ENCODE measurements at regions not wholly inside any gene's neighbourhood (a gene's known extent, or its start where the extent isn't known, plus 50 kb on each side); places are given as distances from the start of the nearest gene placed in this dataset.
A peak's percentile ranks its signal among the peaks of the same experiment; 100 is the strongest.

GRCh38 chr10:4294271-4294670, 509.3 kb upstream of the KLF6 start:
- Histone ChIP-seq H4K20me1 (ENCODE audit: low read length) (no peaks in the 10 kb centered on the region), H3F3A (ENCODE audit: low read length, unreplicated experiment) (no peaks in the 10 kb centered on the region), H3K4me1 (ENCODE audit: insufficient read depth, low read length) (no peaks in the 10 kb centered on the region; the same call in 1 of the 2 replicates), H3K36me3 (ENCODE audit: low read depth, low read length) (no peaks in the 10 kb centered on the region), H3K9me3 (ENCODE audit: low read length) (no peaks in the 10 kb centered on the region), H3K9ac (ENCODE audit: low read length) (no peak overlapping the region), H3K79me2 (ENCODE audit: low read length) (no peaks in the 10 kb centered on the region), H3K27me3 (ENCODE audit: low read length) (no peaks in the 10 kb centered on the region), H3K4me3 (ENCODE audit: low read length) (no peak overlapping the region), H3K9me2 (replicated peaks; ENCODE audit: low read length) (no peaks in the 10 kb centered on the region), H3K4me2 (ENCODE audit: low read length) (no peak overlapping the region), H2AFZ (ENCODE audit: low read length) (no peak overlapping the region), H3K27ac (ENCODE audit: low read length) (no peak overlapping the region)
- intact Hi-C loops (cut with micrococcal nuclease), result no loop called here
- BruUV-seq (replicated peaks), result no TSS peak
- CTCF ChIA-PET, result no interaction called here
- TF ChIP-seq EZH2phosphoT487 (IDR thresholded peaks at IDR 0.05; ENCODE audit: borderline replicate concordance, low read length) (no peak), CTCF (conservative IDR thresholded peaks at IDR 0.05; ENCODE audit: low read depth, low read length) (no peak), EZH2 (IDR thresholded peaks at IDR 0.05; ENCODE audit: low read length, unreplicated experiment) (no peak)
- POLR2A ChIA-PET (ENCODE audit: unreplicated experiment), result no interaction called here
- ATAC-seq, result peak; percentile 87
- DNase-seq, result peak; percentile 37

- no peak for DNase-seq
- H3K9me3 ChIP-seq (ENCODE audit: low read length), result no peaks in the 10 kb centered on the region
- no peaks in the 10 kb centered on the region for H3K9me2 ChIP-seq (replicated peaks; ENCODE audit: low read length)
- H3K4me3 ChIP-seq (ENCODE audit: low read length), result no peak overlapping the region
- H3K9ac ChIP-seq (ENCODE audit: low read length), result no peak overlapping the region
- no peaks in the 10 kb centered on the region for H3K27me3 ChIP-seq (ENCODE audit: low read length)
- intact Hi-C loops (cut with micrococcal nuclease), result no loop called here
- no peak overlapping the region for H3K4me2 ChIP-seq (ENCODE audit: low read length)
- POLR2A ChIA-PET (ENCODE audit: unreplicated experiment), result no interaction called here
- BruUV-seq (replicated peaks), result no TSS peak
- no peak for ATAC-seq
- CTCF ChIA-PET, result no interaction called here
- H3F3A ChIP-seq (ENCODE audit: low read length, unreplicated experiment), result no peaks in the 10 kb centered on the region
- no peaks in the 10 kb centered on the region for H4K20me1 ChIP-seq (ENCODE audit: low read length)
- no peak for TF ChIP-seq EZH2phosphoT487 (IDR thresholded peaks at IDR 0.05; ENCODE audit: borderline replicate concordance, low read length)
- no peak for TF ChIP-seq EZH2 (IDR thresholded peaks at IDR 0.05; ENCODE audit: low read length, unreplicated experiment)
- no peak for TF ChIP-seq CTCF (conservative IDR thresholded peaks at IDR 0.05; ENCODE audit: low read depth, low read length)
- no peaks in the 10 kb centered on the region; the same call in 1 of the 2 replicates for H3K4me1 ChIP-seq (ENCODE audit: insufficient read depth, low read length)
- H2AFZ ChIP-seq (ENCODE audit: low read length), result no peak overlapping the region
- no peaks in the 10 kb centered on the region for H3K36me3 ChIP-seq (ENCODE audit: low read depth, low read length)
- H3K79me2 ChIP-seq (ENCODE audit: low read length), result no peaks in the 10 kb centered on the region
- H3K27ac ChIP-seq (ENCODE audit: low read length), result no peak overlapping the region
Observed at GRCh38 chr10:4291990-4292389, 507.0 kb upstream of the KLF6 start.

- H3K4me1 ChIP-seq (ENCODE audit: insufficient read depth, low read length), result peaks cover 22% of the 10 kb centered on the region
- TF ChIP-seq EZH2 (IDR thresholded peaks at IDR 0.05; ENCODE audit: low read length, unreplicated experiment), result no peak
- no peak for TF ChIP-seq CTCF (conservative IDR thresholded peaks at IDR 0.05; ENCODE audit: low read depth, low read length)
- no peak for TF ChIP-seq EZH2phosphoT487 (IDR thresholded peaks at IDR 0.05; ENCODE audit: borderline replicate concordance, low read length)
- no peaks in the 10 kb centered on the region for H3K9me2 ChIP-seq (replicated peaks; ENCODE audit: low read length)
- no peaks in the 10 kb centered on the region for H4K20me1 ChIP-seq (ENCODE audit: low read length)
- no peaks in the 10 kb centered on the region for H3K27me3 ChIP-seq (ENCODE audit: low read length)
- no peak for ATAC-seq
- POLR2A ChIA-PET (ENCODE audit: unreplicated experiment), result no interaction called here
- H3K27ac ChIP-seq (ENCODE audit: low read length), result no peak overlapping the region
- no TSS peak for BruUV-seq (replicated peaks)
- H3K79me2 ChIP-seq (ENCODE audit: low read length), result no peaks in the 10 kb centered on the region
- H3K9me3 ChIP-seq (ENCODE audit: low read length), result no peaks in the 10 kb centered on the region
- intact Hi-C loops (cut with micrococcal nuclease), result loop anchor here (10.0 kb wide), 1 partner anchor 820 kb away; no protein-coding TSS in a partner anchor
- H2AFZ ChIP-seq (ENCODE audit: low read length), result no peak overlapping the region
- CTCF ChIA-PET, result no interaction called here
- no peak for DNase-seq
- H3K9ac ChIP-seq (ENCODE audit: low read length), result no peak overlapping the region
- no peaks in the 10 kb centered on the region for H3K36me3 ChIP-seq (ENCODE audit: low read depth, low read length)
- H3K4me2 ChIP-seq (ENCODE audit: low read length), result no peak overlapping the region
- peaks cover 4% of the 10 kb centered on the region for H3F3A ChIP-seq (ENCODE audit: low read length, unreplicated experiment)
- H3K4me3 ChIP-seq (ENCODE audit: low read length), result no peak overlapping the region
Observed at GRCh38 chr10:4285121-4285520, 500.1 kb upstream of the KLF6 start.

Measured in PC-3 (cell line).